C1 segment of cervical spinal cord (tissue), 14 donors: ENCODE measurements at regions not wholly inside any gene's neighbourhood (a gene's known extent, or its start where the extent isn't known, plus 50 kb on each side); places are given as distances from the start of the nearest gene placed in this dataset.
"Not testable (repeated sequence)": the region's sequence is repeated elsewhere in the genome, so short reads cannot be mapped to it uniquely, and the experiment has no call there.

ENCODE experiments used
- DNase-seq, 14 donors: peaks; one replicate each; lab custom pipeline; 2025; lab: John Stamatoyannopoulos, UW

- no peak for DNase-seq
These were observed 382.1 kb upstream of the EPHA5 start for GRCh38 chr4:66052426-66052825.

GRCh38 chr4:66048861-66049260 lies 378.6 kb upstream of the EPHA5 start:
- DNase-seq: no peak

GRCh38 chr4:66045913-66046312 lies 375.6 kb upstream of the EPHA5 start:
- DNase-seq: no peak

GRCh38 chr4:66035701-66036100 lies 365.4 kb upstream of the EPHA5 start:
- no peak for DNase-seq

GRCh38 chr4:66034671-66035070 lies 364.4 kb upstream of the EPHA5 start:
- DNase-seq: no peak

- no peak for DNase-seq
These were observed 364.0 kb upstream of the EPHA5 start for GRCh38 chr4:66034262-66034661.

GRCh38 chr4:66032571-66032970 lies 362.3 kb upstream of the EPHA5 start:
- DNase-seq: no peak

- DNase-seq: no peak
These were observed 358.4 kb upstream of the EPHA5 start for GRCh38 chr4:66028668-66029067.

GRCh38 chr4:66023061-66023460 lies 352.8 kb upstream of the EPHA5 start:
- DNase-seq: no peak

GRCh38 chr4:66017671-66018070 lies 347.4 kb upstream of the EPHA5 start:
- no peak for DNase-seq

- DNase-seq: no peak
These were observed 346.0 kb upstream of the EPHA5 start for GRCh38 chr4:66016240-66016639.

GRCh38 chr4:66014146-66014765 lies 344.0 kb upstream of the EPHA5 start:
- DNase-seq: no peak

- DNase-seq: no peak
These were observed 330.3 kb upstream of the EPHA5 start for GRCh38 chr4:66000510-66001117.

GRCh38 chr4:65999518-65999871 lies 329.2 kb upstream of the EPHA5 start:
- no peak for DNase-seq

GRCh38 chr4:65998807-65999517 lies 328.7 kb upstream of the EPHA5 start:
- DNase-seq: not testable (repeated sequence)

GRCh38 chr4:65983061-65983460 lies 312.8 kb upstream of the EPHA5 start:
- DNase-seq: no peak

GRCh38 chr4:65976287-65976686 lies 306.0 kb upstream of the EPHA5 start:
- no peak for DNase-seq

GRCh38 chr4:65973186-65973585 lies 302.9 kb upstream of the EPHA5 start:
- DNase-seq: no peak

GRCh38 chr4:65971686-65972085 lies 301.4 kb upstream of the EPHA5 start:
- no peak for DNase-seq

GRCh38 chr4:65968831-65969558 lies 298.7 kb upstream of the EPHA5 start:
- no peak for DNase-seq

GRCh38 chr4:65960751-65961150 lies 290.5 kb upstream of the EPHA5 start:
- DNase-seq: no peak

- no peak for DNase-seq
These were observed 284.1 kb upstream of the EPHA5 start for GRCh38 chr4:65954416-65954815.

GRCh38 chr4:65951177-65951576 lies 280.9 kb upstream of the EPHA5 start:
- no peak for DNase-seq
